Mammary epithelial cell (primary cell): ENCODE measurements at regions not wholly inside any gene's neighbourhood (a gene's known extent, or its start where the extent isn't known, plus 50 kb on each side); places are given as distances from the start of the nearest gene placed in this dataset.

Experiments
- CTCF ChIP-seq, 2 donors: IDR thresholded peaks in 1 of 2; conservative IDR thresholded peaks in 1 of 2; 2 replicates each; pipeline ENCODE4 v1.5.1; 2011 to 2012; ENCODE audit warnings: inconsistent platforms in 2 of 2, low read length in 2 of 2, mild to moderate bottlenecking in 2 of 2, control low read depth in 1 of 2, low read depth in 1 of 2; ENCODE audit not compliant: insufficient read depth in 1 of 2; ENCODE audit errors: extremely low read depth in 1 of 2
- EZH2 ChIP-seq: IDR thresholded peaks from 2 replicates; pipeline ENCODE4 v1.6.1; 2012; ENCODE audit warnings: low read length, inconsistent platforms, borderline replicate concordance

- TF ChIP-seq CTCF (conservative IDR thresholded peaks at IDR 0.05 in 1 of 2, IDR thresholded peaks at IDR 0.05 in 1 of 2; ENCODE audit: extremely low read depth in 1 of 2, insufficient read depth in 1 of 2, low read depth in 1 of 2, low read length in 2 of 2) (peak; percentile 25 to 40), EZH2 (no peak)
Observed at GRCh38 chr10:106355450-106355849, 809.1 kb downstream of the SORCS1 start.
